ENCODE measurements at regions not wholly inside any gene's neighbourhood (a gene's known extent, or its start where the extent isn't known, plus 50 kb on each side); places are given as distances from the start of the nearest gene placed in this dataset.

DNA sequence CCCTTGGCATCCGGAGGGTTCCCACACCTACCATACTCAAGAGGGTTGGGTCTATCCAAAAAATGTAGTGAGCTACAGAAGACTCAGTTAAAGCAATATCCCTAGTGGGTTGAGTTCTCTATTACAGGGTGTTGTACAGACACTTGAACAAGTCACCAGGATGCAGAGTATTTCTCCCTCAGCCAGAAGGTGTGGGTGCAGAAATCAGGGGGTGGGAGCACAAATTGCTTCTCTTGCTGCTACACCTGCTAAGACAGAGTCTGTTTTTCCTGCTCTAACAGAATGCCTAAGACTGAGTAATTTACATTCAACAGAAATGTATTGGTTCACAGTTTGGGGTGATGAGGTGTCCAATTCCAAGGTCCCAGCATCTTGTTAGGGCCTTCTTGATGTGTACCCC, 433.4 kb downstream of the TCERG1L start:
- Histone ChIP-seq H3K4me3 (no peak overlapping the region), H3K27ac (no peak overlapping the region), H3K4me1 (no peaks in the 10 kb centered on the region), H3K27me3 (no peaks in the 10 kb centered on the region), H3K36me3 (no peaks in the 10 kb centered on the region), H3K9me3 (no peaks in the 10 kb centered on the region)
- DNase-seq: no peak
- intact Hi-C loops (cut with DNase I; ENCODE audit: low total_unique reads): no loop called here
- TF ChIP-seq POLR2A (IDR thresholded peaks at IDR 0.05): no peak
- TF ChIP-seq, protein P1, sequence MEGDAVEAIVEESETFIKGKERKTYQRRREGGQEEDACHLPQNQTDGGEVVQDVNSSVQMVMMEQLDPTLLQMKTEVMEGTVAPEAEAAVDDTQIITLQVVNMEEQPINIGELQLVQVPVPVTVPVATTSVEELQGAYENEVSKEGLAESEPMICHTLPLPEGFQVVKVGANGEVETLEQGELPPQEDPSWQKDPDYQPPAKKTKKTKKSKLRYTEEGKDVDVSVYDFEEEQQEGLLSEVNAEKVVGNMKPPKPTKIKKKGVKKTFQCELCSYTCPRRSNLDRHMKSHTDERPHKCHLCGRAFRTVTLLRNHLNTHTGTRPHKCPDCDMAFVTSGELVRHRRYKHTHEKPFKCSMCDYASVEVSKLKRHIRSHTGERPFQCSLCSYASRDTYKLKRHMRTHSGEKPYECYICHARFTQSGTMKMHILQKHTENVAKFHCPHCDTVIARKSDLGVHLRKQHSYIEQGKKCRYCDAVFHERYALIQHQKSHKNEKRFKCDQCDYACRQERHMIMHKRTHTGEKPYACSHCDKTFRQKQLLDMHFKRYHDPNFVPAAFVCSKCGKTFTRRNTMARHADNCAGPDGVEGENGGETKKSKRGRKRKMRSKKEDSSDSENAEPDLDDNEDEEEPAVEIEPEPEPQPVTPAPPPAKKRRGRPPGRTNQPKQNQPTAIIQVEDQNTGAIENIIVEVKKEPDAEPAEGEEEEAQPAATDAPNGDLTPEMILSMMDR (IDR thresholded peaks at IDR 0.05): no peak

GRCh38 chr10:130882906-130883305, 428.6 kb downstream of the TCERG1L start:
- H3K36me3 ChIP-seq: no peaks in the 10 kb centered on the region
- no peaks in the 10 kb centered on the region for H3K9me3 ChIP-seq
- DNase-seq: no peak
- no peak overlapping the region for H3K4me3 ChIP-seq
- intact Hi-C loops (cut with DNase I; ENCODE audit: low total_unique reads): no loop called here
- no peaks in the 10 kb centered on the region for H3K27me3 ChIP-seq
- H3K4me1 ChIP-seq: no peaks in the 10 kb centered on the region
- no peak overlapping the region for H3K27ac ChIP-seq
- TF ChIP-seq POLR2A (IDR thresholded peaks at IDR 0.05): no peak
- TF ChIP-seq, protein P1 (IDR thresholded peaks at IDR 0.05): no peak

- TF ChIP-seq POLR2A (IDR thresholded peaks at IDR 0.05): no peak
- TF ChIP-seq, protein P1 (IDR thresholded peaks at IDR 0.05): no peak
- Histone ChIP-seq H3K27me3 (no peaks in the 10 kb centered on the region), H3K4me1 (no peaks in the 10 kb centered on the region), H3K36me3 (no peaks in the 10 kb centered on the region), H3K27ac (no peak overlapping the region), H3K9me3 (no peaks in the 10 kb centered on the region), H3K4me3 (no peak overlapping the region)
- intact Hi-C loops (cut with DNase I; ENCODE audit: low total_unique reads): no loop called here
- no peak for DNase-seq
These were observed 427.1 kb downstream of the TCERG1L start for GRCh38 chr10:130884456-130884855.

GRCh38 chr10:130885021-130885655, 426.4 kb downstream of the TCERG1L start:
- intact Hi-C loops (cut with DNase I; ENCODE audit: low total_unique reads): no loop called here
- Histone ChIP-seq H3K27me3 (no peaks in the 10 kb centered on the region), H3K9me3 (no peaks in the 10 kb centered on the region), H3K4me1 (no peaks in the 10 kb centered on the region), H3K4me3 (no peak overlapping the region), H3K27ac (no peak overlapping the region), H3K36me3 (no peaks in the 10 kb centered on the region)
- no peak for DNase-seq
- no peak for TF ChIP-seq POLR2A (IDR thresholded peaks at IDR 0.05)
- TF ChIP-seq, protein P1 (IDR thresholded peaks at IDR 0.05): no peak

DNA sequence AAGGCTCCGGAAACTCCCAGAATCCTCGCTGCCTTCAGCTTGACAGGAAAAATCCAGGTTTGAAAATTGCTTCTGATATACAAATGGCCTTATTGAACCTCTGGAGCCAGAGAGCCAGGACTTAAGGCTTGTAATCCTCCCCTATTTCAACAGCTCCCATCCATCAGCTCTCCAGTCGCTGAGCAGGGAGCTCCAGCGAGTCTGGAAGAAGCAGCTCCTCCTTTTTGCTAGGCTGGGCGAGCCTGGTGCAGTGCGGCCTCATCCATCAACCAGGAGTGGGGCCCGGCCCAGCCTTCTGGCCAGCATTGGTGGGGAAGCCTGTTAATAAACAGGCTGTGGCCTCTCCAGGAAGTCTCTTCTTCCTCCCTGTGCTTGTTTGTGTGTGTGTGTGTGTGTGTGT, 424.4 kb downstream of the TCERG1L start:
- no peak overlapping the region for H3K27ac ChIP-seq
- H3K36me3 ChIP-seq: no peaks in the 10 kb centered on the region
- no peak overlapping the region for H3K4me3 ChIP-seq
- H3K27me3 ChIP-seq: no peaks in the 10 kb centered on the region
- intact Hi-C loops (cut with DNase I; ENCODE audit: low total_unique reads): no loop called here
- no peak for TF ChIP-seq POLR2A (IDR thresholded peaks at IDR 0.05)
- TF ChIP-seq, protein P1 (IDR thresholded peaks at IDR 0.05): no peak
- no peaks in the 10 kb centered on the region for H3K9me3 ChIP-seq
- no peak for DNase-seq
- H3K4me1 ChIP-seq: no peaks in the 10 kb centered on the region
